ENCODE measurements at regions not wholly inside any gene's neighbourhood (a gene's known extent, or its start where the extent isn't known, plus 50 kb on each side); places are given as distances from the start of the nearest gene placed in this dataset.

- DNase-seq, result no peak
Observed at GRCh38 chr5:166373817-166374216, 1917.6 kb upstream of the WWC1 start.

GRCh38 chr5:166377756-166378155 is 1913.7 kb upstream of the WWC1 start:
- no peak for DNase-seq

- no peak for DNase-seq
Observed at GRCh38 chr5:166379517-166379916, 1911.9 kb upstream of the WWC1 start.

DNA sequence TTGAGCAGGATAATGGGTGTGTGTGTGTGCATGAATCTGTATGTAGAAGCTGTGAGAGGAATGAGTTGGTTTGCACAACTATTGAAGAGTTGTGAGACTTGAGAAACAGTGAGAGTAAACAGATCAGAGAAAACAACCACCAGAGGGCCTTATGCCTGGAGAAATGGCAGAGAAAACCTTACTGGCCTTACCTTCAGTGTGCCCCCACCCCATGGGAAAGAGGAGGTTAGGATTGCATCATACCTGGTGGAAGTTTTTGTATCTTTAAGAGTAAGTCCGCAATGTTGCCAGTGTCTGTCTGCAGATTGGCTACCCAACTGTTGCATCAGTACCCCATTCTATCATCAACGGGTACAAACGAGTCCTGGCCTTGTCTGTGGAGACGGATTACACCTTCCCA is 1909.4 kb upstream of the WWC1 start:
- DNase-seq, result no peak

- DNase-seq, result no peak
Observed at GRCh38 chr5:166398131-166398530, 1893.3 kb upstream of the WWC1 start.

- DNase-seq, result no peak
Observed at GRCh38 chr5:166399781-166400180, 1891.7 kb upstream of the WWC1 start.

DNA sequence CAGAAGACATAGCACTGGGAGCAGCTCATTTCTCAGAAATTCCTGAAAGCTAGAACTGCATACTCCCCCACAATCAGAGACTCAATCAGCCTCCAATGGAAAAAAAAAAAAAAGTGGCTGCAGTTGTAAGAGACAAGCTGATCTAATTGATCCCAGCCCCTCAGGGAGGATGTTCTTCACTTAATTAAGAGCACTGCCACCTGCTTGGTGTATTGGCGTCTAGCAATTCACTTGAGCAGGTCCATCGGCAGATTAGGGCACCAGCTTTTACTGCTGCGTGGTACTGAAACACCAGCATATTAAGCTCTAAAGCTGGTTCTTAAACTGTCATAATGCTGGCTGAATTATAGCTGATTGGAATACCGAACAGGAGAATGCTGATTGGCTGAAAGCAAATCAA is 1890.1 kb upstream of the WWC1 start:
- DNase-seq, result no peak

DNA sequence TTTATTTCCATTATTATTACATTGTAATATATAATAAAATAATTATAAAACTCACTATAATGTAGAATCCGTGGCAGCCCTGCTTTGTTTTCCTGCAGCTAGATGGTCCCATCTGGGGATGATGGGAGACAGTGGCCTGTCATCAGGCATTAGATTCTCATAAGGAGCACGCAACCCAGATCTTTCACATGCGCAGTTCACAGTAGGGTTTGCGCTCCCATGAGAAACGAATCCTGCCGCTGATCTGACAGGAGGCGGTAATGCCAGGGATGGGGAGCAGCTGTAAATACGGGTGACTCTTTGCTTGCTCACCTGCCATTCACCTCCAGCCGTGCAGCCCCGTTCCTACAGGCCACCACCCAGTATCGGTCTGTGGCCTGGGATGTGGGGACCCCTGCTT is 1879.3 kb upstream of the WWC1 start:
- no peak for DNase-seq

- DNase-seq, result no peak
Observed at GRCh38 chr5:166427211-166427610, 1864.2 kb upstream of the WWC1 start.

GRCh38 chr5:166428264-166428803 is 1863.1 kb upstream of the WWC1 start:
- DNase-seq, result no peak

DNA sequence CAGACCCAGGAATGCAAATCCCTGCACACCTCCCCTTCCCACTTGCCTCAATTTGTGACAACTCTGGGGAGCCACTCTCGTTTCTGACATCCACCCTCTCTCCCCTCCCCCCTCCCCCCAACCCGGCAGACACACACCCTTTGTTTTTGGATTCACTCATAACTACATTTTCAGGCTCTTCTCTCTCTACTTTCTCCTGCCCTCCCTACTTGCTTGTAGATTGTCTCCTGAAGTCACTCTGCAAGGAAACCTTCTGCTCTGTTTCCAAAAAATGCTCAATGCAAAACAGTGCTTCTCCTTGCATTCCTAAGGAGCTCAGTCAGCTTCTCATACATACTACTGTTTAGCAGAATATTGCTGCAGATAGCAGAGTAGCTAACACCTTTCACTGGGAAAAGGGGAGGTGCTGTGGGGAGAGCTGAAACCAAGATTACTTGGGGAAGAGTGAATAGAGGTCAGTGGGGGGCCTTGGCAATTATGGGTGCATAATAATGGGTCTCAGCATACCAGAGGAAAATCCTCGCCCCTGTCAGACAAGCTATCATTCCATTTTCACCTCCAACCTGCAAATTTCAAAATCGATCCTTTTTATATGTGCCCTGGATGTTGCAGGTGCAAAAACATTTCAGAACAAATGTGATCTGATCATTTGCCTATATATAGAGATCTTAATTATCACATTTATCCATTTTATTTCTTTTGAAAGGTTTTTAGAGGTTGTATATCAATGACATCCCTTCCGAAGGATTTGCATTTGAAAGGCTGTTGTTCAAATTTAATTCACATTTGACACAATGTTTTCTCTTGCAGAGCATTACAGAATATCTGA is 1860.7 kb upstream of the WWC1 start:
- no peak for DNase-seq

DNA sequence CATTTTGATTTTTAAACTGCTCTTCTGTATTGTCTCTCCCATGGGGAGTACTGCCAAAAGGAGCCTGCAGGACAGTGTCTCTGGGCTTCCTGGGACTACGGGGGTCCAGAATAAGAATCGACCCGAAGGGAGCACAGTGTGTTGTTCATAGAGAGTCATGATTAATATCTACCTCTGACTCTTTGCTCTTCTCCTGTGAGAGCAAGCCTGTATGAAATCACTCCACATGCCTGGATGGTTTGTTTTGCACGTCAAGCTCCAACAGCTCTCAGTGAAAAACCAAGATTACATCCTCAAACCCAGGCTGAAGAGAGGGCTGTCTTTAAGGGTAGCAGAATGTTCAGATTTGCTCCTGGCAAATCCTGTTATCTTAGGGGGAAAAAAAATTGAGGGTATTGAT is 1860.0 kb upstream of the WWC1 start:
- no peak for DNase-seq

DNA sequence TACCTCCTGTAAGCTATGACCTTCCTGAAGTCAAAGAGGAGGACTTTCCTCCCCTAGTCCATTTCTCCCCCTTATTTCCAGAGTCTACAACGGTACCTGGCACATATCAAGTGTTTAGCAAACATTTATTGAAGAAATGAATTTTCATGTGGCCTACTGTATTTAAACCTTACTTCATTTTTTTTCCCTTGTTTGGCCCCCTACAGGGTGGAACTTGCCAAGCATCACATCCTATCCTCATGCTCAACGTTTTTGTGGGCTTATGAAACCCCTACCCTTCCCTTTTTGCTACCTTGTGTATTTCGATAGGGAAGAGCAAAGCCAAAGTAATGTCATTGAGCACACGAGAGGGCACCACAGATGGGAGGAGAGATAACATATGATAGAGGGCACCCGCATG is 1857.8 kb upstream of the WWC1 start:
- no peak for DNase-seq

GRCh38 chr5:166436872-166437271 is 1854.6 kb upstream of the WWC1 start:
- DNase-seq, result no peak

DNA sequence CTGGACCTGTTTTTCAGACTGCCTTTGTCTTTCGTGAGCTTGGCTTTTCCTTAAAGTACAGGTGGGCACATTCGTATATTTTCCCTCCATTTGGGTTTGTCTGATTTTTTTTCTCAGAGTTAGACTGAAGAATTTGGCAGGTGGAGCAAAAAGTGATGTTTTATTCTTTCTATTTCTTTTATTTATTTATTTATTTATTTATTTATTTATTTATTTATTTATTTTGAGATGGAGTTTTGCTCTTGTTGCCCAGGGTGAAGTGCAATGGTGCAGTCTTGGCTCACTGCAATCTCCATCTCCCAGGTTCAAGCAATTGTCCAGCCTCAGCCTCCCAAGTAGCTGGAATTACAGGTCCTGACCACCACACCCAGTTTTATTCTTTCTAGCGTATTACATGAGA is 1805.1 kb upstream of the WWC1 start:
- DNase-seq, result no peak

- DNase-seq, result no peak
Observed at GRCh38 chr5:166488560-166488959, 1802.9 kb upstream of the WWC1 start.

- no peak for DNase-seq
Observed at GRCh38 chr5:166493040-166493439, 1798.4 kb upstream of the WWC1 start.

DNA sequence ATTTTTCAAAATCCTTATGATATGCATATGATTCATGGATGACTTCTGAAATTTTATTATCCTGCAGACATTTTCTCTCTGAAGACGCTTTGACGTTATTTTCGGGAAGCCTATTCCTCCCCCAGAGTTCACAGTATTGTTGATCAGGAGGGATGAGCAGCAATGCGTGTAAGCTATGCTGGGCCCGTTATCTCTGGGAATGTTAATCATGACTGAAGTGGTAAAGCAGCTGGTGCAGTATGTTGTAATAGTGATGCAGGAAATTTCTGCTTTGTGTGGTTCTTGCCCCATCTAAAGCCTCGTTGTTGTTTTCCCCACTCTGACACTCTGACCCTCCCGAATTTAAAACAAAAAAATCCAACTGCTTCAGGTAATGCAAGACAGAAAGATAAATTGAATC is 1797.8 kb upstream of the WWC1 start:
- DNase-seq, result no peak

- DNase-seq, result no peak
Observed at GRCh38 chr5:166497496-166498104, 1793.8 kb upstream of the WWC1 start.

GRCh38 chr5:166499447-166500240 is 1791.8 kb upstream of the WWC1 start:
- DNase-seq, result no peak

- DNase-seq, result no peak
Observed at GRCh38 chr5:166503506-166503905, 1787.9 kb upstream of the WWC1 start.

- no peak for DNase-seq
Observed at GRCh38 chr5:166505067-166505466, 1786.4 kb upstream of the WWC1 start.

- no peak for DNase-seq
Observed at GRCh38 chr5:166505544-166505943, 1785.9 kb upstream of the WWC1 start.

Measured in activated CD4-positive, alpha-beta T cell treated with anti-CD3 and anti-CD28 coated beads for 48 hours (primary cell).